ENCODE measurements at regions not wholly inside any gene's neighbourhood (a gene's known extent, or its start where the extent isn't known, plus 50 kb on each side); places are given as distances from the start of the nearest gene placed in this dataset.

DNA sequence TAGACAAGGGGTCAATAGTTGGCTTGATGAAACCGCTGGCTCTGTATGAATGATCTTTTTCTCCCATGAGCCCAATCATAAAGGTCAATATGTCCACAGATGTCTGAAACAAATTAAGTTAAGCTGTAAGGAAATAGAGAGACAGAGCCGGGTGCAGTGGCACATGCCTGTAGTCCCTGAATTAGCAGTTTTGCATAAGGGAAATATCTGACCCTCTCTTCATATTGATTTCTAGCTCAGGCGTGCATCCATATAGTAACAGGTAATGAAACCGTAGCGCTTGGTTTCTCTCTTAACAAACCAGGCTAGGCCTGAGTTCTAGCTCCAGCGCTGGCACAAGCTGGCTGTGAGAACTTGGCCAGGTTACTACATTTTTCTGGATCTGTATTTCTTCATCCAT is 118.1 kb upstream of the ERCC6L2 start:
- no peak for DNase-seq (ENCODE audit: low read depth in 2 of 2)

DNA sequence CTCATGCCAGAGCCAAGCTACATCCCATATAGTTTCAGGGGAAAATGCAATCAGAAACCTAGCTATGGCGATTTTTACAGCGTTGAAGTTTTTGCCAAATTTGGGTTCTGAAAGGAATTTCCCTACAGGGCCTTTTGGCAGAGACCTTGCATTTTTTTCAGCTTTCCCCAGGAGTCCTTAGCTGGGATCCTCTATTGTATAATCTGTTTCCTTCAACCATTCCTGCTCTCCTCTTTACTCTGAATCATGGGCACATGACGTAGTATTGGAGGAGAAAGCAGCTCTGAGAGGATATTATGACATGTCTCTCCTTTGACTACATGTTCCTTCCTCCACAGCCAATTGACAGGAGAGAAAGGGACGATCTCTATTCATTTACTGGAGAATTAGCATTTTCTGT is 118.5 kb upstream of the ERCC6L2 start:
- DNase-seq (ENCODE audit: low read depth in 2 of 2) = no peak

DNA sequence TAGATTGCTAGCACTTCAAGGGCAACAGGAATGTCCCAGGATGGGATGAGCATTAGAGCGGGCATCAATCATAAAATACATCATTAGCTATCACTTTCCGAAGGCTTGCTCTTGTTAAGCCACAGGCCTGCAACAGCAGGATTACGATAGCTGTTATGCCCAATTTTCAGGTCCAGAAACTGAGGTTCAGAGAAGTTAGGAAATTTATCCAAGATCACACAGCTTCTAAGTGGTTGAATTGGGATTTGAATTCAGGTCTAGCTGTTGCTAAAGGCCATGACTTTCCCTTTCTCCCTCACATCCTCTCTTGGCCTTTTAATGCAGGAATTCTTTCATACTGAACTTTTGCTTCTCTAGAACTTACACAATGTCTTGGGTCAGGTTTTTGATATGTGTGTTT is 119.4 kb upstream of the ERCC6L2 start:
- no peak for DNase-seq (ENCODE audit: low read depth in 2 of 2)

DNA sequence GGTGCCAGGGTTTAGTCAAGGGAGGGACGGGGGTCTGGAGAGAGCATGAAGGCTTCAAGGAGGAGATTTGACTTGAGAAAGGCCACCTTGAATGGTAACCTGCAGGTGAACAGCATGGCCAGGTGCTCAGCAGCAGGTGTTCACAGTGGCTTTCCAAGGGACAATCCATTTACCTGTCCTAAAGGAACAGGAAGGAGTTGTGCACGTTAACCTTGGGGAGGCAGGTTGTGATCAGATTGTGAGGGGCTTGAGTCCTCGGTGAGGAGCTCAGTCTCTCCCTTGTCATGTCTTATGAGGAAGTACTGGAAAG is 120.1 kb upstream of the ERCC6L2 start:
- no peak for DNase-seq (ENCODE audit: low read depth in 2 of 2)

DNA sequence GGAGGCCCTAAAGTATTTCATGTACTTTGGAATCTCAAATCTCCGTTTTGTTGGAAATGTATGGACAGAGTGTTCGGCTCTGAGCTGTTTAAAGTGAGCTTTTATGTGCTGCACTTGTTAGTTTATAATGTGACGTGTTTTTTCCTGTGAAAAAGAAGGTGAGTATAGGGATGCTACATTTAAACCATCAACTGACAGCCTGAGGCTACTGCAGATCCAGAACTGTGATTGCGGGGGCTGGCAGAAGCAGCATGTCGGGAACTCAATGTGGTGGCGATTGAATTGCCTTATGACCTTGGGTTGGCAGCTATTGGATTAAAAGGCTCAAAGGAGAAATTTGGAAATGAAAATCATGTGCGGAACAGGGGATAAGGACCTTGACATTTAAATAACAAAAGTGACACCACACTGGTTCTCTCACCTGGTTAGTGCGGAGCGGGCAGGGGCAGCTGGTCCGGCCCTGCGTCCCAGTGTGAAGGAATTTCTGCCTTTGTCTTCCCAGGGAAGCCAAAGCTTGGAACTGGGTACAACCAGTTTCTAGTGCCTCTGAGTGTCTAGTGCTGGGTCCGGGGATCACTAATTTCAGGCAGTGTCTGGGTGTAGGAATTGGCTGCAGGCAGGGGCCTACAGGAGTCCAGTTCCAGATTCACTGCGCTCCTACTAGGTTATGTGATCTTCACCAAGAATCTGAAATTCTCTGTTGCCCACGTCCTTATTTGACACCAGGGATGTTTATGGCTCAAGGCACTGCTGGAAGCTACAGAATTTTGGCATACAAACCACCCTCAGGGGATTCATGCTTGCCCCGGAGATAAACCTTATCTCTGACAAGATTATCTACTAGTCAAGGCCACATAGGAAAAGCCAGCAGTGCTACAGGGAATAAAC is 120.7 kb upstream of the ERCC6L2 start:
- no peak for DNase-seq (ENCODE audit: low read depth in 2 of 2)

DNA sequence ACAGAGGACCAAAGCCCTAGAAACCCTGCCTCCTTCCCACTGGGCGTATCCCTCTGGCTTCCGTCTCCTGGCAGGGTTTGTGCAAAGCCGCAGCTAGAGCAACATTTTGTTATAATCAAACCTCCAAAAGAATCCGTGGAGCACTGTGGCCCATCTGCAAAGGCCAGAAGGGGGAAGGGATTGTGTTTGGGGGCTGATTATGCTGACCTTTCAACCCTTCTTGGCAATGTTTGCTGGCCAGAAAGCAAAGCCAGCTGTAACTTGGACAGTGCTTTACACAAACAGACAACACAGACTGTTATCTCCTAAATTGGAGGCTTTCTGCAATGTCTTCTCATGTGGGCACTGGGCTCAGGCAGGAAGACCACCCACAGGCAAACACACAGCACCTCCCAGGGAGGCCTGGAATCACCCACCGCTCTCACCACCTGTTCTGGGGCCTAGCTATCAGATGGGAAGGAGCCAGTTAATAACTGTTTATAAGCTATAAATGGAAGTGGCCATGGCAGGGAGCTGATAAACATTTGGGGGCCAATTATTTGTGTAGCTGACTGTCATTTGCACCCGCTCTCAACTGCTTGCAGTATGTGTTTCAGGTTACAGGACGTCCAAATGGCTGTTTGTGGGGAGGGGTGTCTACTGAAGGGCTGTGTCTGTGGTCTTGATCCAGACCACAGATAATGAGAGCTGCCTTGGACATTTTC is 121.6 kb upstream of the ERCC6L2 start:
- no peak for DNase-seq (ENCODE audit: low read depth in 2 of 2)

DNA sequence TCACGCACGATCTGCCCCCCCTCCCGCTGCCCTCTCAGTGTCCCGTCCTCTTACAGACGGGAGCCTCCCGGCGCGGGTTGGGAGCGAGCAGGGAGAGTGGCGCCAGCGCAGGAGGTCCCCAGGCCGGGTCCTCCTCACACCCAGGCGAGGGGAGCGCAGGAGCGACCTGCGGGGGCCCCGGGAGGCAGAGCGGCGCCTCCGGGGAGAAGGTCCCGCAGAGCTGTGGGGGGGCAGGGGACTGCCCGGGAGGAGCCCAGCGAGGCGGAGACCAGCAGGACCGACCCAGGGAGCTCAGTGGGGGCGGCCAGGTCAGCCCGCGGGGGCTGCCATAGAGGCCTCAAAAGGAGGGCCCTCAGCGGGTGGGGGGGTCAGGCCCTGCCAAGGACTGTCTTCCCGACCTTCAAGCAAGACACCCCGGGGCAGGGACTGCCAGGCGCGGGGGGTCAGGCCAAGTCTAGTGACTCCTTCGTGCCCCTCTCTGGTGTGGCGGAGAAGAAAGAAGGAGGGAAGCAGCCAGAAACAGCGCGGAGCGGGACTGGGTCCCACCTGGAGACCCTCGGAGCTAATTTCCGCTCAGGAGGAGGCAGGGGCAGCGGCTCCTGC is 123.3 kb upstream of the ERCC6L2 start:
- DNase-seq (ENCODE audit: low read depth in 2 of 2) = no peak

DNA sequence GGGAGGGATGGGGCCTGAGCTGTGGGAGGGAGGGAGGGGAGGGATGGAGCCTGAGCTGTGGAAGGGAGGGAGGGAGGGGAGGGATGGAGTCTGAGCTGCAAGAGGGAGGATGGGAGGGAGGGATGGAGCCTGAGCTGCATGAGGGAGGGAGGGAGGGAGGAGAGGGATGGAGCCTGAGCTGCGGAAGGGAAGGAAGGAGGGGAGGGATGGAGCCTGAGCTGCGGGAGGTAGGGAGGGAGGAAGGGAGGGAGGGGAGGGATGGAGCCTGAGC is 124.0 kb upstream of the ERCC6L2 start:
- DNase-seq (ENCODE audit: low read depth in 2 of 2) = no peak

DNA sequence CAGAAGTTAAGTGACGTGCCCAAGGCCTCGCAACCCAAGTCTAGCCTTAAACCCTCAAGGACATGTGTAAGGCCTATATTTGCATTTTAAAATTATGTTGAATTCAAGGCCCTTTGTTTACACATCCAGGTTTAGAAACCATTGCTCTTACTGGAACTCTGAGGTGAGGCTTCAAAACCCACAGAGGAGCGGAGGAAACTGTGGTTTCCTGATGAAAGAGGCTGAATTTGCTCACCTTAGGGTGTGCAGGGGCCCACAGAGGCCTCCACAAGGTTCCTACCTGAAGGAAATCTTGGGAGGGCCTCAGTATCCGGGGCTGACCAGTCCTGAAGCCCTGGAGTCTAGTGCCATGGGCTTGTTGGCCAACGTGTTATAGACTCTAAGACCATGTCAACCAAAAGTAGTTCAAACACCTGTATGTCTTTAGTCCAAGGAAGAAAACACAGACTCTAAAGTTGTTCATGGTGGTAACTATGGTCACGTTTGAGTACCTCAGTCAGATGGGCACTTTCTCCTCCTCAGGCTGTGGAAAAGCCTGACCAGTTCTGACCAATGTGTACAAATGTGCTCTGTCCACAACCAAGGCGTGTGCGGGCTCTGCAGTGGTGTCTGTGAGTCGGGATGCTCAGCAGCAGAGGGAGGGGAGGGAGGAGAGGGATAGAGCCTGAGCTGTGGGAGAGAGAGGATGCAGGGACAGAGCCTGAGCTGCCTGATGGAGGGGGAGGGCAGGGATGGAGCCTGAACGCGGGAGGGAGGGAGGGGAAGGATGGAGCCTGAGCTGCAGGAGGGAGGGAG is 124.6 kb upstream of the ERCC6L2 start:
- no peak for DNase-seq (ENCODE audit: low read depth in 2 of 2)

DNA sequence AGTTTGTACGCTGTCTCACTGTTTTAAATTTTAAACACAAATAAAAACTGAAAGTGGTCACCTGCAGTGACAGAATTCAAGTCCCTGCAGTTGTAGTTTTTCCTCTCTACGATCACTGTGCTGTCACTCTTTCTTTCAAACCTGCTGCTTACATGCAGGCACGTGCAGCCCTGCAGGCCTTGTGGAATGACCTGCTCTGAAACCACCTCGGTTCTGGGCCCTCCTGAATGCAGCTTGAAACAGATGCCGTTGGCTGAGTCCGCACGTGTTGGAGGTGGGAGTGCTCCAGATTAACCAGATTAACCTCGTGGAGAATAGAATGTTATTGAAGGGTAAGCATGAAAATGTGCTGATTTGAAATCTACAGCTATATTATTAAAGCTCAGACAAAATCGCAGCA is 126.0 kb upstream of the ERCC6L2 start:
- DNase-seq (ENCODE audit: low read depth in 2 of 2) = no peak

DNA sequence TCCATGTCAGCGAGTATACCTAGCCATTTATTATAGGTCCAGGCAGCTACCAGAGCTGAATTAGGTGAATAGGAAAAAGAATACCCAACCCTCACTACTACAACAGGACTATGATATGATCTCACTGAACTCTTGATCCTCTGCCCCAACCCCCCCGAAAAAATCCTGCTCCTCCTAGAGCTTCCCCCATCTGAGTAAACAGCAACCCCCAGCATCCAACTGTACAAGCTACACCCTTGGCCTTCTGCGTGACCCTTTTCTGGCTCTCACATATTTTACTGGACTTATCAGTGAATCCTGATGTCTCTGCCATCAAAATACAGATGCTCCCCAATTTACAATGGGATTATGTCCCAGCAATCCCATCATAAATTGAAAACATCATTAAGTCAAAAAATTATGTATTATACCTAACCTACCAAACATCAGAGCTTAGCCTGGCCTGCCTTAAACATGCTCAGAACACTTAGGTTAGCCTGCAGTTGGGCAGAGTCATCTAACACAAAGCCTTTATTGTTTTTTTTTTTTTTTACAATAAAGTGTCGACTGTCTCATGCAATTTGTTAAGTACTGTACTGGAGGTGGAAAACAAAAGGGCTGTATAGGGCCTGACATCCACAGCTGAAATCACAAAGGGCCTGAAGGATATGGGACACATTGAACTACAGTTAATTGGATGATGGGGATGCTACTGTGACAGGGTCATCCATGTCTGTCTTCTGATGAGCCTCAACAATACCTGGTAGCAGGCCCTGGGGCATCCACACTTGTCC is 128.9 kb upstream of the ERCC6L2 start:
- DNase-seq (ENCODE audit: low read depth in 2 of 2) = no peak

DNA sequence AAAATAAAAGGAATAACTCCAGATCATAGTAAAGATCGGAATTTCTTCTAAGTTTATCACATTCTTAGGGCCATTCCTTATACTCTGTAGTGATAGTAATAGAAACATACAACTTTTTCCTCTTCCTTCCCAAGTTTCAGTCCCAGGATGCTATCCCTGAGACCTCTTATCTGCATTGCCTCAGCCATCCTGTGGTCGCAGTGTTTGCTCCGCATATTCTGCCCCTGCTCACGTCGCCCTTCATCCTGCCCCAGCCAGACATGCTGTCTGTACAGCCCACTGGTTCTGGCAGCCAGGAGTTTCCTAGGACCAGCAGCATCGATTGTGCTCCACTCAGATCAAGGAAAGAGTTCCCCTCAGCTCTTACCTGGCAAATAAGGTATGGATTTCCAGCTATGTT is 132.7 kb upstream of the ERCC6L2 start:
- no peak for DNase-seq (ENCODE audit: low read depth in 2 of 2)

DNA sequence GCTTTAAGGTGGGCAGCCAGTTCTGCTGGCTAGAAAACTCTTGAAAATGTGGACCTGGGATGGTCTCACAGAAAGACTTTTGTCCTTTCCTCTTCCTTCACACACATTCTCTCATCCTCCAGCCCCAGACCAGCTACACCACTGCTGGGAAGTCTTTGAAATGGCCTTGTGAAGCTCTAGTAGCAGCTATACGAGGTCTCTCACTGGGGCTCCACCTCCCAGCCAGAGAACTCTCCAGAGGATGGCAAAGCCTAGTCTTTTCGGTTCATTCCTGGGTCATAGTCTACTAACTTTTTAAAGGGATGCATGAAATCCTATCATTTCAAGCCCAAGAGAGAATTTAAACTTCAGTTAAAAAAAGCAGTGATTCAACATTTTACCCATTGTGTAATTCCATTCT is 133.9 kb upstream of the ERCC6L2 start:
- no peak for DNase-seq (ENCODE audit: low read depth in 2 of 2)

DNA sequence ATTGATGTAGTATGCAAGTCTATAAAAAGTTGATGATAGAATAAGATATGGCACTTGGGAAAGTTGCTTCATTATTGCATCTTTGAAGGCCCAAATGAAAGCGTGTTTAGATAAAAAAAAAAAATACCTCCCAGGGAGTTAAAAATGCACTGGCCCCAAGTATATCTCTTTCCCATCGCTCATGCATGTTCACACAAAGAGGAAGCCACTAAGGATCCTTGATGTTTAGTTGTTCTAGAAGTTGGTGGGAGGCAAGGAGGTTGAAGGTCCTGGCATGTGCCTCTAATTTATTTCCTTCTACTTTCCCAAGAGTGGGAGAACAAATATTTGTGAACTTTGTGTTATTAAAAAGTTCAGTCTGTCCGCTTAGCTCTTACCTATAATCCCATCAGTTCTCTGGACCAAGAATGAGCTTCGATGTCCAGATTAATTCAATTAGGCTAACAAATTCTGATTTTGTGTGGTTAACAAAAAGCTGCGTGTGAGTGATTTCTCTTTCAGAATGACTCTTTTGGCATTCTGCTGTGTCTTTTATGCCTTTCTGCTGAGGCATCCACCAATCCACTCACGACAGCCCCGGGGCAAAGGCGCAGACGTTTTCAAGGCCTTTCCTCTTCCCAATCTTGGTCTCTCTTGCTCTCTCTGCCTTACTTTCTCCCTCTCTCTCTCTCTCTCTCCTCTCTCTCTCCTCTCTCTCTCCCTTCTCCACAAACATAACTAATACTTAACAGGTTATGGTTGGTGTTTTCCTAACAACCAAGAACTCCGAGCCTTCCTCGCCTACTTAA is 135.1 kb upstream of the ERCC6L2 start:
- no peak for DNase-seq (ENCODE audit: low read depth in 2 of 2)

DNA sequence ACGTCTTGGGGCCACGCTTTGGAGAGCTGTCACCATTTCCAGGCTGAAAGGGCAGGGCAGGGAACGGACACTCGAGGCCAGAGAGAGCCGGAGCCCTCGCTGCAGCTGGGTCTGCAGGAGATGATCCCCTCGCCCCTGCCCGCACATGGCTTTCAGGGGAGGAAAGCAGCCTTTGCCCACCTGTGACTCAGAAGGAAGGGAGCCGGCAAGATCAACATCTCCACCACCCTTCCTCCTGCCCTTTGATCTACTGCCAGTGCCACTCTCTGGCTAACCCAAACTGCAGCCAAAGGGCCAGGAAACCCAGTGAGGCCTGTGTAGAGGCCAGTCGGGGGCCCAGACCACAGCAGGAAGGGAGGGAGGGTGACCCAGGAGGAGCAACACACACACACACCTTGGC is 137.1 kb upstream of the ERCC6L2 start:
- no peak for DNase-seq (ENCODE audit: low read depth in 2 of 2)

DNA sequence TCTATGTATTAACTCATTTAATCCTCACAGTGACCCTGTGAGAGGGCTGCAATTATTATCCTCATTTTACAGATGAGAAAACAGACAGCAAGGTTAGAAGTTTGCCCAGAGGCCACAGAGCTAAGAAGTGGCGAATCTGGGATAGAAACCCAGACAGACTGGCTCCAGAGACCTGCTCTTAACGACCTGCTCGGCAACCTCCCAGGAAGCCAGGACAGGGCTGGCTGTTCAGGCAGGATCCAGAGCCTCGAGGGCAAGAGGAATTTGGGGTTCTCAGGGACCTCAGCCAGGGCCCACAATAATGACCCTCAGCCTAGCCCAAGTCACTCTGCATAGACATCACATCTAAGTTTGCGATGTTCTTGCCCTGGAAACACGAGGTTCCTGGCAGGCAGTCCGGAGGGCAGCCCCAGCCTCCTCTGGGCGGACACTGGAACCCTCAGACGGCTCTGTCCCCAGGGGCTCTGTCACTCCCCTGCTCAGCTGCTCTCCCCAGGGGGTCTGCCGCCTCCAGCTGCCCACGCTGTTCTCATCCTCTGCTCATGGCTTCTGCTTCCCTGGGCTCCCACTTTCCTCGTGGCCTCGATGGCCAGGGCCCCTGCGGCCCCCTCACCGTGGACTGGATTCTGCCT is 138.5 kb upstream of the ERCC6L2 start:
- no peak for DNase-seq (ENCODE audit: low read depth in 2 of 2)

DNA sequence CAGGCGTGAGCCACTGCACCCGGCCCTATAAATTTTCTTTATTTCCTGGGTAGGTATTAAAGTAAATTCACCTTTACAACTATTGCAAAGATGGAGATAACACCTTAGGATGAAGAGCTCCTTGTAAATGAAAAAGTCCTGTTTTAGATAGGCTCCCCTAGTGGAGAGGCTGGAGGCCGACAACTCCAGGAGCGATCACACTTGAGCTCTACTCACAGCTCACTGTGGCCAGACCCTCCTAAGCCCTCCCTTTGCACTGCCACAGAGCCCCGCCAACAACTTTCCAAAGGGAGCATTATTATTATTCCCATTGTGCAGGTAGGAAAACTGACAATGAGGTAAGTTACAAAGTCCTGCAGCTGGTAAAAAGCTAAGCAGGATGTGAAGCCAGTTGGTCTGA is 139.1 kb upstream of the ERCC6L2 start:
- DNase-seq (ENCODE audit: low read depth in 2 of 2) = no peak

DNA sequence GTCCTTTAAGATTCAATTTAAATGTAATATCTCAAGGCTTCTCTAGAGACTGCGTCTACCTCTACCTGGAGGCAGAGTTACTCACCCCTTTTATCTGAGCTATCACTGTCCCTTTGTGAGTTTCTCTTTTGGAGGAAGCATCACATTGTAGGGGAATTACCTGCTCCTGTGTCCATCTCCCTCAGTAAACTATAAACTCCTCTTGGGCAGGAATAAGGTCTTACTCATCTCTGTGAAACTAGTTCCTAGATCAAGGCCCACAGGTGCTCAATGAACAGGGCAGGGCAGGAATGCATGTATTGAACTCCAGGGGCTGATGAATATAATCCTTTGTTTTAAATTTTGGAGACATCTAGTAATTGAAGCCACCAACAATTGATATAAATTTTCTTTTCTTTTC is 139.8 kb upstream of the ERCC6L2 start:
- no peak for DNase-seq (ENCODE audit: low read depth in 2 of 2)

DNA sequence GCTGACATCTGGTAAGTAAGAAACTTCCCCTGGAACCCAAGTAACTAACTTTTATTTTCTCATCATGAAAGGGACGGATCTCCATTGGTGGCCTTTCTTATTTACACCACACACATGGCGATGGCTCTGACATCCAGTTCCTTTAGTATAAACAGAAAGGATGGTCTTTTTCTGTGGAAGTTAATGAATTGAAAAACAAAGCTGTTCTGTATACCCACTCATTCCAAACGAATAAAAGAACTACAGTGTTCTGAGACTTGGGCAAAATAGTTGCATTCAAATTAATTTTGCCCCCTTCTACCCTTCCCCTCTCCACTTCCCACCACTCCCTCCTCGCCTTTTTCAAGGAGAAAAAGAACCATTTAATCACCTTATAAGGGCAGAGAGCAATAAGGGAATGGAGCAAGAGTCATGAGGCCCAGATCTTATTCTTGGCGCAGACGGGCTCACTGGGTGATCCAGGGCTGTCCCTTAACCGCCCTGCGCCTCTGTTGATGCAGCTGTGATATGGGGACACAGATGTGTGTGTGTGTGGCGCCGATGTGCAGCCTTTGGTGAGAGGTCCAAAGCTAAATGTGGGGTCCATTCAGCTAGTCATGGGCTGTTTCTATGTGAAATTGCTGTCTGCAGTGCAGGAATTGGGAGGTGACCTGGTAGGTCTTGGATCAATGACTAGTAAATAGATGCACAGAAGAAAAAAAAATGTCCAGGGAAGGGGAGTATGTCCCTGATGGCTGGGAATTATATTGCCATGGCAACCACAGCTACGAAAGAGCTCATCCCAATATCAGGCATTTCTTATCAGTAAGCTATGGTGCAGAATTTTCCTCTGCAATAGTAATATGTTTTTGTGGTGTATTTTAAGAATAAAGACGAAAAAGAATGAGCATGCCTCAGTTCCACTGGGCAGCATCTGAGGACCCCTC is 141.5 kb upstream of the ERCC6L2 start:
- no peak for DNase-seq (ENCODE audit: low read depth in 2 of 2)
